ENCODE measurements at regions not wholly inside any gene's neighbourhood (a gene's known extent, or its start where the extent isn't known, plus 50 kb on each side); places are given as distances from the start of the nearest gene placed in this dataset.

GRCh38 chr3:55166576-55167555 is 239.0 kb upstream of the LRTM1 start:
- CTCF ChIA-PET = interaction anchor here (1.3 kb wide), 1 partner anchor 314 kb away, joined by 3 read pairs; no protein-coding TSS in a partner anchor
- POLR2A ChIA-PET = interaction anchor here (0.7 to 1.0 kb wide), 3 partner anchors 32 to 319 kb away, joined by 3 read pairs; no protein-coding TSS in a partner anchor
- no peaks in the 10 kb centered on the region for H3K27me3 ChIP-seq (ENCODE audit: control insufficient read depth, insufficient read depth, low read length)
- no peak for DNase-seq (ENCODE audit: low read depth, low spot score)
- H3K4me3 ChIP-seq (ENCODE audit: low read depth, low read length) = no peak overlapping the region
- H3K27ac ChIP-seq (ENCODE audit: low read depth, low read length) = peak overlapping the region; percentile 70
- H3K9me3 ChIP-seq (ENCODE audit: control insufficient read depth, insufficient read depth, low read length) = no peaks in the 10 kb centered on the region
- TF ChIP-seq CTCF (IDR thresholded peaks at IDR 0.05; ENCODE audit: low read depth, low read length) = no peak

- no peak for TF ChIP-seq CTCF (IDR thresholded peaks at IDR 0.05; ENCODE audit: low read depth, low read length)
- no peak overlapping the region for H3K4me3 ChIP-seq (ENCODE audit: low read depth, low read length)
- CTCF ChIA-PET = interaction anchor here (0.5 to 1.3 kb wide), 2 partner anchors 313 to 589 kb away, joined by 3 to 4 read pairs; no protein-coding TSS in a partner anchor
- no peak for DNase-seq (ENCODE audit: low read depth, low spot score)
- H3K27ac ChIP-seq (ENCODE audit: low read depth, low read length) = peak overlapping the region; percentile 13
- POLR2A ChIA-PET = interaction anchor here (1.0 kb wide), 1 partner anchor 320 kb away, joined by 3 read pairs; no protein-coding TSS in a partner anchor
- H3K9me3 ChIP-seq (ENCODE audit: control insufficient read depth, insufficient read depth, low read length) = no peaks in the 10 kb centered on the region
- H3K27me3 ChIP-seq (ENCODE audit: control insufficient read depth, insufficient read depth, low read length) = no peaks in the 10 kb centered on the region
Observed at GRCh38 chr3:55165704-55166405, 238.0 kb upstream of the LRTM1 start.

- POLR2A ChIA-PET = no interaction called here
- CTCF ChIA-PET = interaction anchor here (0.7 to 1.3 kb wide), 2 partner anchors 301 to 312 kb away, joined by 3 read pairs; no protein-coding TSS in a partner anchor
Observed at GRCh38 chr3:55165278-55165677, 237.4 kb upstream of the LRTM1 start.

GRCh38 chr3:55164876-55165275 is 237.0 kb upstream of the LRTM1 start:
- ChIA-PET CTCF (interaction anchor here (0.7 kb wide), 1 partner anchor 302 kb away, joined by 3 read pairs; no protein-coding TSS in a partner anchor), POLR2A (no interaction called here)
- no peak for DNase-seq (ENCODE audit: low read depth, low spot score)
- no peak overlapping the region for H3K4me3 ChIP-seq (ENCODE audit: low read depth, low read length)
- no peak overlapping the region for H3K27ac ChIP-seq (ENCODE audit: low read depth, low read length)
- no peaks in the 10 kb centered on the region for H3K27me3 ChIP-seq (ENCODE audit: control insufficient read depth, insufficient read depth, low read length)
- H3K9me3 ChIP-seq (ENCODE audit: control insufficient read depth, insufficient read depth, low read length) = no peaks in the 10 kb centered on the region
- TF ChIP-seq CTCF (IDR thresholded peaks at IDR 0.05; ENCODE audit: low read depth, low read length) = no peak

More at GRCh38 chr3:55165278-55165677, 237.4 kb upstream of the LRTM1 start:
- Histone ChIP-seq H3K27ac (ENCODE audit: low read depth, low read length) (no peak overlapping the region), H3K4me3 (ENCODE audit: low read depth, low read length) (no peak overlapping the region), H3K9me3 (ENCODE audit: control insufficient read depth, insufficient read depth, low read length) (no peaks in the 10 kb centered on the region), H3K27me3 (ENCODE audit: control insufficient read depth, insufficient read depth, low read length) (no peaks in the 10 kb centered on the region)
- TF ChIP-seq CTCF (IDR thresholded peaks at IDR 0.05; ENCODE audit: low read depth, low read length) = no peak
- no peak for DNase-seq (ENCODE audit: low read depth, low spot score)
